ENCODE measurements at regions not wholly inside any gene's neighbourhood (a gene's known extent, or its start where the extent isn't known, plus 50 kb on each side); places are given as distances from the start of the nearest gene placed in this dataset.

DNA sequence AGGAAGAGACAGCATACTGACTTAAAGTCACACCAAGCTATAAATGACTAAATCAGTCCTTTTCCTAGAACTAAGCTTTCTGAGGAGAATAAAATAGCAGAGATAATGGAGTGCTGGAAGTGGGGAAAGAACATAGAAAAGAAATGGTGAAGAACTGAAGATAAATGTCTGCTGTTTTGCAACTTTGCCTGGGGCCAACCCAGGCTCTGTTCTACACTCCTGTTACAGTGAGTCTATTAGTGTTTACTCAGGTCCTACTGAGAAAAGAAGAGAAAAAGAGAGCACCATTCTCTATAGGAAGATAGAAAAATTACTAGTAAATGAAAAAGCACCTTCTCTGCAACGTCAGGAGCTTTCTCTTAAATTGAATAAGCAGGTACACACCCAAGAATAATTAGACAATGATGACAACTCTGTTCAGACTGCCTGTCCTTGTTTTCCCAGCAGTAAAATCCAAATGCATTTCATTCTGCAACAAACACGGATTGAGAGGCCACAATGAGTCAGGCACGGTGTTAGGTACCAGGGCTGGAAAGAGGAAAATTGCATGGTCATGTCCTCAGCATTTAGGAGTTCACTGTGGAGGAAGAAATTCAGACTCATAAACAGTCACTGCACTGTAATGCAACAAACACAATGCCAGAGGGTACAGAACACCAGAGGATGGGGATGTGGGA lies 139.4 kb upstream of the CAMK1G start:
- Histone ChIP-seq H3K27me3 (no peaks in the 10 kb centered on the region), H3K9me3 (no peaks in the 10 kb centered on the region), H3K4me3 (no peak overlapping the region), H3K27ac (no peak overlapping the region), H3K36me3 (no peaks in the 10 kb centered on the region), H3K4me1 (no peaks in the 10 kb centered on the region)
- intact Hi-C loops (cut with DNase I), result no loop called here
- ATAC-seq (no peak), DNase-seq (no peak)
- TF ChIP-seq, protein P1, sequence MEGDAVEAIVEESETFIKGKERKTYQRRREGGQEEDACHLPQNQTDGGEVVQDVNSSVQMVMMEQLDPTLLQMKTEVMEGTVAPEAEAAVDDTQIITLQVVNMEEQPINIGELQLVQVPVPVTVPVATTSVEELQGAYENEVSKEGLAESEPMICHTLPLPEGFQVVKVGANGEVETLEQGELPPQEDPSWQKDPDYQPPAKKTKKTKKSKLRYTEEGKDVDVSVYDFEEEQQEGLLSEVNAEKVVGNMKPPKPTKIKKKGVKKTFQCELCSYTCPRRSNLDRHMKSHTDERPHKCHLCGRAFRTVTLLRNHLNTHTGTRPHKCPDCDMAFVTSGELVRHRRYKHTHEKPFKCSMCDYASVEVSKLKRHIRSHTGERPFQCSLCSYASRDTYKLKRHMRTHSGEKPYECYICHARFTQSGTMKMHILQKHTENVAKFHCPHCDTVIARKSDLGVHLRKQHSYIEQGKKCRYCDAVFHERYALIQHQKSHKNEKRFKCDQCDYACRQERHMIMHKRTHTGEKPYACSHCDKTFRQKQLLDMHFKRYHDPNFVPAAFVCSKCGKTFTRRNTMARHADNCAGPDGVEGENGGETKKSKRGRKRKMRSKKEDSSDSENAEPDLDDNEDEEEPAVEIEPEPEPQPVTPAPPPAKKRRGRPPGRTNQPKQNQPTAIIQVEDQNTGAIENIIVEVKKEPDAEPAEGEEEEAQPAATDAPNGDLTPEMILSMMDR (IDR thresholded peaks at IDR 0.05), result no peak

GRCh38 chr1:209444961-209445360 lies 138.6 kb upstream of the CAMK1G start:
- no peak for ATAC-seq
- DNase-seq, result no peak
- Histone ChIP-seq H3K4me1 (no peaks in the 10 kb centered on the region), H3K27ac (no peak overlapping the region), H3K4me3 (no peak overlapping the region), H3K27me3 (no peaks in the 10 kb centered on the region), H3K9me3 (no peaks in the 10 kb centered on the region), H3K36me3 (no peaks in the 10 kb centered on the region)
- intact Hi-C loops (cut with DNase I), result no loop called here
- TF ChIP-seq, protein P1 (IDR thresholded peaks at IDR 0.05), result no peak

DNA sequence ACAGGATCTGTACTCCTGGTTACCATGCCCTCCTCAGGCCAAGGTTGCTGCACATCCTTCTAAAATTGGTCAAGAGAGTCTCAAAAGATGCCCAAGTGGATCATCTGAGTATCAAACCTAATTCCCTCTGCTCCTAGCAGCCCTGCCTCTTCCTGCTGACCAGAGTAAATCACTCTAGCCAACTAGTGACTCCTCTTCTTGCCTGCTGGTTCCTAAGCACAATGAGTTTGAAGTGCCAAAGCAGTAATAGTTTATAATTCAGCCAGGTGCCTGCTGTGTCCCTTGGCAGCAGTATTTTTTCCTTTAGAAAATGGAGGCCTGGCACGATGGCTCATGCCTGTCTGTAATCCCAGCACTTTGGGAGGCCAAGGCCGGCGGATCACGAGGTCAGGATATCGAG lies 137.9 kb upstream of the CAMK1G start:
- ATAC-seq, result no peak
- Histone ChIP-seq H3K9me3 (no peaks in the 10 kb centered on the region), H3K27ac (no peak overlapping the region), H3K4me3 (no peak overlapping the region), H3K36me3 (no peaks in the 10 kb centered on the region), H3K4me1 (no peaks in the 10 kb centered on the region), H3K27me3 (no peaks in the 10 kb centered on the region)
- no peak for DNase-seq
- TF ChIP-seq, protein P1 (IDR thresholded peaks at IDR 0.05), result no peak
- intact Hi-C loops (cut with DNase I), result no loop called here

GRCh38 chr1:209446356-209446755 lies 137.2 kb upstream of the CAMK1G start:
- Histone ChIP-seq H3K4me1 (no peaks in the 10 kb centered on the region), H3K4me3 (no peak overlapping the region), H3K27ac (no peak overlapping the region), H3K36me3 (no peaks in the 10 kb centered on the region), H3K9me3 (no peaks in the 10 kb centered on the region), H3K27me3 (no peaks in the 10 kb centered on the region)
- intact Hi-C loops (cut with DNase I), result no loop called here
- DNase-seq, result no peak
- TF ChIP-seq, protein P1 (IDR thresholded peaks at IDR 0.05), result no peak
- ATAC-seq, result no peak

DNA sequence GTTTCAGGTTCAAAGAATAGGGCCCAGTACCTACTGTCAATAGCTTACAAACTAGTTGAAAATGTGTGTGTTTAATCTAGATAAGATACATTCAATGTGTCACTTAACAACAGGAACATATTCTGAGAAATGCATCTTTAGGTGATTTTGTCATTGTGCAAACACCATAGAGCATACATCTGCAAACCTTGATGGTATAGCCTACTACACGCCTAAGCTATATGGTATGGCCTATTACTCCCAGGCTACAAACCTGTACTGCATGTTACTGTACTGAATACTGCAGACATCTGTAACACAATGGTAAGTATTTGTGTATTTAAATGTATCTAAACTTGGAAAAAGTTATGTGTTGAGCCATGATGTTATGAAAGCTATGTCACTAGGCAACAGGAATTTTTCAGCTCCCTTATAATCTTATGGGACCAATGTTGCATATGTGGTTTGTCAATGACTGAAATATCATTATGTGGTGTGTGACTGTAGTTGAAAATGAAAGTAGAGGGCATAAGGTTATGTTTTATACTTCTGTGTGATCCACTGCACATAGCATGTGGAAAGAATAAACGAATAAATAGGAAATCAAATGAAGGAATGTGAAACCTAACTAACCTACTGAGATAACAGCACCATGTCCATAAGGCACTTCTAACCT lies 129.0 kb upstream of the CAMK1G start:
- Histone ChIP-seq H3K36me3 (no peaks in the 10 kb centered on the region), H3K27ac (no peak overlapping the region), H3K4me1 (no peaks in the 10 kb centered on the region), H3K4me3 (no peak overlapping the region), H3K27me3 (no peaks in the 10 kb centered on the region), H3K9me3 (no peaks in the 10 kb centered on the region)
- no peak for DNase-seq
- TF ChIP-seq, protein P1 (IDR thresholded peaks at IDR 0.05), result no peak
- no peak for ATAC-seq
- intact Hi-C loops (cut with DNase I), result no loop called here

Measured in left lung (tissue), 4 donors.